Stimulated activated naive CD8-positive, alpha-beta T cell treated with anti-CD3 and anti-CD28 coated beads, Interleukin-15, Interleukin-2, amounts not matched to agents 100 U/mL and 50 U/mL, for 24 hours (primary cell): ENCODE measurements at regions not wholly inside any gene's neighbourhood (a gene's known extent, or its start where the extent isn't known, plus 50 kb on each side); places are given as distances from the start of the nearest gene placed in this dataset.

Experiments
- ATAC-seq: fragments of 150-1000 bp; cut with Tn5 transposase; one replicate; pipeline ENCODE4 v1.10.0; 2021
- DNase-seq: peaks from one replicate; pipeline ENCODE4 v3.0.0; 2021

DNA sequence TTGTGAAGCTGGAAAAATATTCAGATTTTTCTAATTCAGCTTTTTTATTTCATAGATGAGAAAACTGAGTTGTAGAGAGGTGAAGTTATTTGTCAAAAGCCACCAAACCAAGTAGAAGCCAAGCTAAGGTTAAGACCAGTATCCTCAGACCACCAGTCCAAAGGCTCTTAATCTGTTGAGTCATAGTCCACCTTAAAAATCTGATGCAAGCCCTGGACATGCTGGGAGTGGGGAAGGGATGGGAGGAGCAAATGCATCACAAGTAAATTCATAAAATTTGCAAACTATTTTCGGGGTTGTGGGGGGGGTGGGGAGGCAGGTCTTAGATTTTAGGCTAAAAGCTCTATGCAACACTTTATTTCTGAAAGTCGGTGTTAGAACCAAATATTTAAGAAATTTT lies 307.7 kb upstream of the SEMA6D start:
- ATAC-seq (no peak), DNase-seq (no peak)

DNA sequence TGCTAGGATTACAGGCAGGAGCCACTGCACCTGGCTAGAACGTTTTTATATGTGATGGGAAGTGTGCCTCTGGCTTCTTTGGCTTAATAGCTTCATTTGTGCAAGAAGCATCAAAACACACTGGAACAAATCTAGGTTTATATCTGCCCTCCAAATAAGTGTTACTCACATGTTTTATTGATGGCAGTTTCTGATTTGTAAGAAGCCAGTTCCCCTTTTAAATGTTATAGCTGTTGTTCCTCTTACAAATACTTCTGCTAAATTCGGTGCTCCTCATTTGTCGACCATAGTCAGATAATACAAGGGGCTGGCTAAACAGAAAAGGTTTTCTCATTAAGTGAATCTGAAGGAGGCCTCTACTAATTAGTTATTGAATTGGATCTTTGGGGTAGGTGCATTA lies 307.1 kb upstream of the SEMA6D start:
- no peak for ATAC-seq

DNA sequence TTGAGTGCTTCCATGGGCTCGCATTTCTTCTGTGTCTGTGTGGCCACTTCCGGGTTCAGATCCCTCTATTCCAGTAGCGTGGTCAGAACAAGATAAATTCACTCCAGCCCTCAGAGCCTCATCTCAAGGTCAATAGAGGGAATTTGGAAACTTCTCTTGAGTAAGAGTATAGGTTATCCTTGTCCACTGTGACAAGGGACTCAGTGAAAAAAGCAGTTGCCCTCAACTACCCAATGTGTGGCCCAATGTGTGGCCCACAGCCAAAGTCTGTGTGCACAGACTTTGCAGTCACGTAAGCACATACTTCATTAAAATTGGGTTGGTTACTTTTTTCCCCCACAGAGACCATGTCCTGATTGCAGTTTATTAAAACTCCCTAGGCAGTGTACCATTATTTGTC lies 305.6 kb upstream of the SEMA6D start:
- DNase-seq (no peak), ATAC-seq (no peak)

More for the DNA sequence above, 307.1 kb upstream of the SEMA6D start:
- no peak for DNase-seq

DNA sequence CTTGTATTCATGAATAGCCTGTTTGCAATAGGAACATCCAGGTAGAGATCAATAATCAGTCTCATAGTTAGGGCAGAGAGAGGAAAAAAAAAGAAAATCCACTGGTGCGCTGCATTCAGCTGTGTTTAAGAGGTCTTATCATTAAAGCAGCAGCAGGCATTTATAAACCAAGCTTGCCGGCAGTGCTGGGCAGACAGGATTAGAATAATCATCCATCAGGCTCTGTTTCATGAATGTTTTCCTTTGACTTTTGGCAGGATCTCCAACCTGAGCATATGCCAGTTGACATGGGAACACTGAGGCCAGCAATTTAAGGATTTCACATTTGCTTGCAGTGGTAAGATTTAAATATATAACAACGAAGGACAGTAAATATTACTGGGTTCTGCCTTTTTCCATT lies 305.2 kb upstream of the SEMA6D start:
- DNase-seq (no peak), ATAC-seq (no peak)

DNA sequence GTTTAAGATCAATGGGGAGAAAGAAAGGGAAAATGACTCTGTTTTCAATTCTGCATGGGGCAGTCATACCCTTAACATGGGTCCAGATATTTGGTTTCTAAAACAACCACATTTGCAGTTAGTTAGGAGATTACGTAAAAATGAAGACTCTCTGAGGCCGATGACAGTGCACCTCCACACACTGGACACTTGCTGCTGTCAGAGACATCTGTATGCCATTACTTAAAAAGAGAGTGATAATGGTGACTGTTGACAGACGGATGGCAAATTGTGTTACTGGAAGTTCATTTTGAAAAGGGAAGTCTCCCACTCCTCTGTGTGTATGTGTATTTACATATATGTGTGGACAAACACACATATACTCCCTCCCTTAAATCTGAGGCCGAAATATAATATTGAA lies 304.5 kb upstream of the SEMA6D start:
- DNase-seq (no peak), ATAC-seq (no peak)

DNA sequence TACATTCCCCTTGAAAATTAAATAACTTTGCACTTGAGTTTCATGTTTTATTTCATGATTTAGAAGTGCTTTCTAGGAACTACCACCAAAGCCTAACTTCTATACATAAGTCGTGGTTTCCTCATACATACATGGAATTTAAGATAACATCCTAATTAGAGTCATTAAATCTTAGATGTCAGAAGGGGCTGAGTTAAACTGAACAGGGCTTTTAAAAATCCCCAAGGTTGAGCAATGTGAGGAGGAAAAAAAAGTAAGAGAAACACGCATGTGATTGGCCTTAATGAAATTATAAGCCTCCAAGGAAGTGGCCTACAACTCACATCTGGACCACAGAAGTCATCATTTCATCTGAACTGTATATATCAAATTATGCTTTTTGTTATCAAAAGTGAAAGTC lies 303.1 kb upstream of the SEMA6D start:
- DNase-seq (no peak), ATAC-seq (no peak)

DNA sequence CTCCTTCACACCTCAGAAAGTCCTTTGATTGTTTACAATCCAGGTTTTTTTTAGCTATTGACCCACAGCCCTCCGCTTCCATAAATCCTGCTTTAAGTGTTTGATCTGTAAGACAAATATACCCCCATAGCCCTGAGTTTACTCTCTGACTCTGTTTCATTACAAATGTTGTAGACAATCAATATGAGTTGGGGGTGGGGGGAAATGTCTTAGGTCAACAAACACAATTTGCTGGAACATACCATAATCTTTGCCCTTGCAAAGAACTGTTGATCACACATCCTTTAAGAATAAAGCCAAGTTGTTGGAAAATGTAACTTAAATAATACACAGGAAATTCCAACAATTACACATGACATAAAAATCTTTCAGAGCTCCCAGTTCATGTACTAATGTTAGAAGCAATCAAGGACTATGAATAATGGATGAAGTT lies 301.8 kb upstream of the SEMA6D start:
- ATAC-seq: no peak
- no peak for DNase-seq

DNA sequence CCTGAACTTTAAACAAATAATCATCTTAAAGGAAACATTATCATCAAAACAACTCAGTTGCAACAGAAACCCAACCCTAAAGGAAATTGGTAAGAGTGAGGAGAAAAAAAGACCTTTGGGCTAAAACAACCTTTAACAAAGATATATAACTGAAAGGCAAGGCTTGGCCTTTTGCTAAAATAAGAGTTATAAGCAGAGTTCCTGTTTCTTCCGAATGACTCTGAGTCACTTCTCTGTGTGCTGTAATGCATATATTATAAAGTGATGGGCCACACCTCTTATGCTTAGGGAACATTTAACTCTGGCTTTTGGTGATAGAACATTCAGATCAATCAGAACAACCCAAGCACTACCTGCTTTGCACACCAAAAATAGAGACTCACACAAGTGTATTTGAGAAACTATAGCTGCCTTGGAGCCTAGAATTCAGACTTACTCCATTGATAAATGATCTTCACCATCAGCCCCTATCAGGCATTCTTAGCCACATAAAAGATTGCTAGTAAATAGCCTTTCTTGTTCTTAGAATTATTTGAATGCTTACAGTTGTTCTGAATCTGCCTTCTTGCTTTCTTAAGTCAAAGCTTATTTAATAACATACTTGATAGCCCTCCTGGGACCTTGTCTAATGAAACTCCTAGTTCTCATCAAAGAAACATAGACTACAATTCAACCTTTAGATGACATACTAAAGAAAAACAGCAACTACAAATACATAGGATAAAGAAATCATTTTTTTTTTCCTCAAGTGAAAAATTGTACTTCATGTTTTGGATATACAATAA lies 294.2 kb upstream of the SEMA6D start:
- ATAC-seq (no peak), DNase-seq (no peak)

DNA sequence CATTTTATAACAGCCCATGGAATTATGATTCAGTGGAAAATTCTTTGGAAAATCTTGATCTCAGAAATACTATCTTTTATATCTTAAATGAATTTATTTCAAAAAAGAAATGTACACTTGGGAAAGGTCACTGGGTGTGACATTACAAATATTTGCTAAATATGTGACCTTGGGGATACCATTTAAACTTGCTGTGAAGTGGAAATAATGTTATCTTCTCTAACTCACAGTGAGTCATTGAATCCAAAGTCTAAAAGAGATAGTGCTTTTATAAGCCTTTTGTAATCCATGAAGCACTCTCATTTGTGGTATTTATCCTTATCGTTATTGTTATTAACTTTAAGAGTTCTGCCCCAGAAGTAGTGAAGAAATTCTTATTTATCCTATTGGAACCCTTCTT lies 289.8 kb upstream of the SEMA6D start:
- DNase-seq (no peak), ATAC-seq (no peak)

DNA sequence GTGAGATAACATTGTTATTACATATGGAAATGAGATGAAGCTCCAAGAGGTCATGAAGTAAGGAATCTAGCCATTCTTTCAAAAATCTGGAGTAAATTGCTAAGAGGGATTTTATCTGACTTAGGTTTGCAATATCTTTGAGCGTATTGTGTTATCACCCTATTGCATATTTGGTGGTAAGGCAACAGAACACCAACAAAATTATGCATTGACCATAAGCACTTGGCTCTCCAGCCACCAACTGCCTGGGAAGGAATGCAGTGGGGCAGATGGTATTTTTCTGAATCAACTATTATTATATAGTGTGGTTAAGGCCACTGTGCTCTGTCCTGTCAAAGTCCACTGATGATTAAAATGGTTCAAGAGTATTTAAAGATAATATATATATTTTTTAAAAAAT lies 287.9 kb upstream of the SEMA6D start:
- no peak for ATAC-seq
- DNase-seq: no peak

DNA sequence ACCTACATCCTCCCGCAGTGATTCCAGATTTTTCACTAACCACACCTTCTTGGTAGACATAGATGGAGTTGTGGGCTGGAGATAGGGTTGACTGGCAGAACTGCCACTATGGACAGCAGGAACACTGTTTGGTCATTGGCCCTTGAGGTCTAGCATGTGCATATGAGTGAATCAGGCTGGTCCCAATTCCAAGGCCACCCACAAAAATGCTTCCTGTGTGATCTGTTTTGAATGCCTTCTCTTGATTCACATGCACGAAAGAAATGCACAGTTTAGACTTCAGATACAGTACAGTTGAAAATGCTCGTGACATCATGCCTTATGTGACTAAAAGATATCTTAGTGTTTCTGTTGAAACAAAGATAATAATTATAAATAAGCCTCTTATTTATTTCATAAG lies 285.8 kb upstream of the SEMA6D start:
- ATAC-seq: no peak
- no peak for DNase-seq

DNA sequence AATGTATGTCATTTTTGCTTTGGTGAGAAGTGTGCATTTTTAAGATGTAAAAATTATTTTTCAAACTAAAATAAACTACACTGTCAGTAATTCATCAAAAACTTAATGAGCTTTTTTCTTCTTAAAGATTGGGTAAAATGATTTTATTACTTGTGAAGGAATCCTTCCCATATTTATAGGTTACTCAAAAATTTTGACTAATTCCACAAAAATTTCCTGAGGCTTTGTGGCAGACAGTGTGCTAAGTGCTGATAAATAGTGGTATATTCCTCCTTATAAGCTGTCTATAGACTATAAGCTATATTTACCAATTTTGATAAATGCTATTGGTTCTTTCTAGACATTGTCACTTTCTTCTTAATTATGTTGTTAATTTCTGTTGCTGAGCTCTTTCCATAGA lies 284.5 kb upstream of the SEMA6D start:
- ATAC-seq (no peak), DNase-seq (no peak)

DNA sequence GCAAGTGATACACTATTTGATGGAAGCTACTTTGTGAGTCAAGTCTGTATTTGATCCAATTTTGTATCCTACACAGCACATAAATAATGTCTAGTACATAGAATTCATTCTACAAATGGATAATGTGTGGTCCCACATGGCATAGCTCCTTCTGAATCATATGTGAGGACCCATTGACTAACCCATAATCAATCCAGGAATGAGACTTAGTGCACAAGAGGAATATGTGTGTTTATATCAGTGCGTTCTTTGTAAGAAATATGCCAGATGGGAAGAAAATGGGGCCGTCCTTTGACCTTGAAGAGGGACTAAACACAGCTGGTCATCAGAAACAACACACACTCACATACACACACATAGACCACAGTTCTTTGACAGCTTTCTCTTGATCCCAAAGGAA lies 282.7 kb upstream of the SEMA6D start:
- DNase-seq (no peak), ATAC-seq (no peak)

DNA sequence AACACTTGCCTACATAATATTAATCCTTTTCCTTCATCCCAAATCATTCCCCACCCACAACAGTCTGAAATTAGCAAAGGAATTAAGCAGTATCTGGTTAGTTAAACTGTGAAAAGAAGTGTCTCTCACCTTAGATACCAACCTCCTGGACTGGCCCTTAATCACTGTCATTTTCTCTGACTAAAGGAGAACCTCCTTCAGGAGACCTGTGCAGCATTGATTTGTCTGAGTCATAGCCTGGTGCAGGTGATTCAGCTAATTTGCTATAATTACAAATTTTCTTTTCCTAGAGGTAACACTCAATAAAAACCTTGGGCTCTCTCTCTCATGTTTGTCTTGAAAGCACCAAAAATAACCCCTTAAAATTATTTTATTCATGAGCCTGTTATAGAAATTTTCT lies 279.8 kb upstream of the SEMA6D start:
- ATAC-seq (no peak), DNase-seq (no peak)

DNA sequence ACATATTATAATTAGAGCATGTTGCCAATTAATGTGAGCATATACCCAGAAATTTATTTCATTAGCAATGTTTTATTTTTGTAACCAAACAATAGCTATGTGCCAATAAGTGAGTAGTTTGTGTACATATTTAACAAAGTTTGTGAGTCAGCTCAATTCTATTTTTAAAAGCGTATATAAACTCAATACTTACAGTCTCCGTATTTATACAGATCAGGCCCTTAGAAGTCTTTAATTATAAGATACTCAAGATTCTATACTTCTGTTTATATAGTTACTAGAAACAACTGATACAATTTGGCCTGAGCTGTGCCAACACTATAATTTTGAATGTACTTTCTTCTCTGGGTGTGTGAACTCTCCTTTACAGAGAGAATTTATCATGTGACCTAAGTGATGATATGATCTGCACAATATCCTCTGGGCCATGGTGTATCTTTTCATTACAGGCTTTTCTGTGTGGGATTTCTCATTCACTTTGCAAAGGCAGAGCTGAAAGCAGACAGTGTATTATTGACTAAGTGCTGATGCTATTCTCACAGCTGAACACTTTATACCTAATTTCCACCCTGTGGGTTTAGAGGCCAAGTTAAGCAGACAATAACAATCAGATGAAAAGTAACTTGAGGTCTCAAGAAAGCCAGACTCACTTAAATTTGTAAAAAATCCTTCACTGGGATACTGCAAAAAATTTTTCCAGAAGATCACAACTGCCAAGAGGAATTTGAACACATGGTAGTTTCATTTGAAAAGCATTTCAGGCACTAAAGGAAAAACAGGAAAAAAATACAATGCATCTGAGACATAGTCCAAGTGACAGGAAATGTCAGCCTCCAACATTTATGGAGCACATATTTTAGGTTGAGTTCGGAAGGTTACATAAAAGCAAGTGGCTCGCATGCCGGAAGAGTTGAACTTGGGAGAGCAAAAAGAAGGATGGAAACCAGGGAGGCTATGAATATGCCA lies 277.9 kb upstream of the SEMA6D start:
- ATAC-seq: no peak
- no peak for DNase-seq

DNA sequence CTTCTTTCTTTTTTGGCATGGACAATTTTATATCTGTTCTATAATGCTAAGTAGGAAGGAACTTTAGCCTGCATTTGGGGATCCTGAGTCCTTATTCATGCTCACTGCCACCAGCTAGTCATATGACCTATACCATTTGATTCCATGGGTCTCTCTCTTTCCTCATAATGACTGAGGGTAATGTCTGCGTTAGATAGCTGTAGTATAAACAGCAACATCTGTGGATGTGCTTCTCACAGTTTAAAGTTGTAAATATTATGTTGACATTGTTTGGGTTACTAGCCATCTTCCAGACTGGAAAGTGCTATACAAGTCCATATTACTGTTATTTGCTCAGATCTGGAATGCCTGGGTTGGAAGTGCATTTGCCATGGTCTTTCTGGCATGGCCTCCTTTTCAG lies 274.9 kb upstream of the SEMA6D start:
- ATAC-seq (no peak), DNase-seq (no peak)

DNA sequence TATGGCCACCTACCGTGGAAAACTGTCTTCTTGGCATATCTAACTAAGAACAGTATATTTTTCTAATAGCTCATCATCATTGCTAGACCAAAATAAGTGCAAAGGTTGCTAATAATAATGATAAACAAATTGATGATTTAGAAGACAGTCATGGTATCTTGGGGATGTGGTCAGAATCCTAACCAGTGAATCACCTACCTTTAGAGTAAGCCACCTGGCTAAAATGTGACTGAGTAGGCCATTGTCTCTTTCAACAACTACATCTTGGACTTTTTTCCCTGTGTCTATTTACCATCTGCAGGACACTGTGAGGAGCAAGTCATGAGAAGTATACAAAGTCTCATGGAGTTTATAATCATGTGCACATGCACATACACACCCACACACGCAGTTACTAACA lies 273.5 kb upstream of the SEMA6D start:
- no peak for DNase-seq

DNA sequence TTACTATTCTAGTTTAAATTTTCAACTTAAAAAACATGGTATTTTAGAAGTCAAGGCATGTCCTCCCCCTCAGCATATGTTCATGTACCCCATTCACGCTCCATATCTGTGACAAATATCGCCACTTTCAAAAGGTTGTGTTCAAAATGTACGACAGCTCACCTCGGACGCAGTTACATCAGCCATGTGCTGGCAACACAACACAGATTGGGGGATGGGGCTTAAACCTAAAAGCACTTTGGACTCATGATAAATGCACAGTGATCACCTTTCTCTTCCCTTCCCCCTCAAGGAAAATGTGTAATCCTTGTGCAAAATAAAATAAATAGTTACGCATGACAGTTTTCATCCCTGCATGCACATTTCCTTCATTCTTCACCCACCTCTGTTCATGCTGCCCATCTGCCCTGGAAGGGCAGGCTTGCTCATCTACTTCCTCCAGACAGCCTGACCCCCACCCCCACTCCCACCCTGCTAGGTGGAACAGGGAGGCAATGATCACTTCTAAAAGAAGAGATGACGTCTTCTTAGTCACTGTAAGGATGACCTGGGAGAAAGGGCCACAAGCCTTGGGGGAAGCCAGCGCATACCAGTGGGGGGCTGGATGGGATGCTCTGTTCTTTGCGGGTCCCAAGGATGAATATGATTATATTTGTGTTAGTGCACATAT lies 271.4 kb upstream of the SEMA6D start:
- no peak for DNase-seq
- no peak for ATAC-seq

More for the DNA sequence above, 273.5 kb upstream of the SEMA6D start:
- no peak for ATAC-seq

DNA sequence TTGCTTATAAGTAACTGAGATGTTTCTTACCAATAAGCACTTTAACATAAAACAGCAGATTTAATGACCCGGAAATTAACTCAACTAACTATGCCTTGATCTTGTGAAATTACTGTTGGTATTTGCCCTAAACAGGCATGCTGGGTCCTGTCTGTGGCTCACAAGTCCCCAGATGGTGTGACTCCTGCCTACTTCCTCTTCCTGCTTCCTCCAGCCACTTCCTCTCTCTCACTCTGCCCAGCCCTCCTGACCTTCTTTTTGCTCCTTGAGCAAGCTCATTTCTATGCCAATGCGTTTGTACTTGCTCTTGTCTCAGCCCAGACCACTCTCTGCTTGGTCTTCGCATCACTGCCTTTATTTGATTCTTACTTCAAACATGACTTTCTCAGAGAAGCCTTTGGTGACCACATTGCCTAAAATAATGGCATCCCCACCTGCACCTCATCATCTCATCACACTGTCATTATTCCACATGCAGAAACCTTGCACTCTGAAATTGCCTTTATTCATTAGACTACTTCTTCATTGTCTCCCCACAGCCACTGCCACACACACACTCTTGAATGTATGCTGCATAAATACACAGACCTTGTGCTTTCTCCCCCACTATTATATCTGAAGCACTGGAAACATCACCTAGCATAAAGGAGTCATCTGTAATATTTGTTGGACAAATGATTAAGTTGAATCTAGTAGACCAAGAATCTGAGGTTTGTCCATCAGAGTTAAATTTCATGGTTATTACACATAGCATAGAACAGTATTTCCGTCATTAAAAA lies 256.3 kb upstream of the SEMA6D start:
- ATAC-seq (no peak), DNase-seq (no peak)

DNA sequence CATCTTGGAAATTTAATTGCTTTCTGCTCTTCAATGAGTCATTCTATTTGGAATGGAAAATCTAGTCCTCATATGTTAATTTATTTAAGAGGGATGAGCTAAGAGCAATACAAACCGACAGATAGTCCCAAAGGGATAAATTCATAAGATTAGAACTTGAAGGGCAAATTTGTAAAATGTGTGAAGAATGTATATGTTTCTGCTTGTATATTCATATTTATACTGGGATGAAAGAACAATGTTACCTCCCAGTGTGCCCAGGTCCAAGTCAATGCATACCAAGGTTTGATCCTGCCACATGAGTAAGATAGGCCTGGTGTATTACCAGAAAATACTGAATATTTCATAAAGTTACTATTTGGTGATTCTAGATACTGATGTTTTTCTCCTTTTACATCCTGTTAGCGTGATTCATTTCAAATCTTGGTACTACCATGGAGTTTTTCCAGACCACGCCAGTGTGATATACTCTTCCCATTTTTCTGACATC lies 255.6 kb upstream of the SEMA6D start:
- DNase-seq (no peak), ATAC-seq (no peak)

DNA sequence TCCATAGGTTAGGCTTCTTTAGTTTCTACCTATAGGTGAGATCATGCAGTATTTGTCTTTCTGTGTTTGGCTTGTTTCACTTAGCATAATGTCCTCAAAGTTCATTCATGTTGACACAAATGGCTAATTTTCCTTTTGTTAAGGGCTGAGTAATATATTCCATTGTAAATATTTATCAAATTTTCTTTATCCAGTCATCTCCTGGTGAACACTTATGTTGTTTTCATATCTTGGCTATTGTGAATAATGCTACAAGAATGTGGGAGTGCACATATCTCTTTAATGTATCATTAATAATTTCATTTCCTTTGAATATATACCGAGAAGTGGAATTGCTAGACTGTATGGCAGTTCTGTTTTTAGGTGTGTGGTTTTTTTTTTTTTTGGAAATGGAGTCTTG lies 250.9 kb upstream of the SEMA6D start:
- no peak for ATAC-seq
- no peak for DNase-seq

DNA sequence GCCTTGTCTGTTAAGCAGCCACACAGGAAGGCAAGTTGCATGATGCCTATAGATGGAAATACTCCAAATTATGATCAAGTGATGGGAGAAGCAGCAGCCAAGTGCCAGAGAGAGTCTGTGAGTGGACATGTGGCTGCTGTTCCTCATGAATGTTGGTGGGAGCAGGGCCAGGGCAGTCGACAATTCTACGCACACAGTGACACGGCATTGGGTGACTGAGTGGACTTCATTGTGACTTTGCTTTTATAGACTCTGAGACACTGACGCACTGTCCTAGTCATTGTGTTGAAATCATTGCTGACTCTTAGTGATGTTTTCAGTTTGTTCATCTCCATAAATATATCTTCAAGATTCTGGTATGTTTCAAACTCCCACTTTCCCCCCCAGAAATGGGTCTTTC lies 246.3 kb upstream of the SEMA6D start:
- no peak for DNase-seq

More for the DNA sequence above, 246.3 kb upstream of the SEMA6D start:
- no peak for ATAC-seq
